GM21447 (cell line): ENCODE measurements at regions not wholly inside any gene's neighbourhood (a gene's known extent, or its start where the extent isn't known, plus 50 kb on each side); places are given as distances from the start of the nearest gene placed in this dataset.
"Not testable (repeated sequence)": the region's sequence is repeated elsewhere in the genome, so short reads cannot be mapped to it uniquely, and the experiment has no call there.

Experiments
- ATAC-seq: cut with Tn5 transposase; IDR thresholded peaks from one replicate; pipeline ENCODE4 v1.9.1; 2021; ENCODE audit not compliant: unreplicated experiment

DNA sequence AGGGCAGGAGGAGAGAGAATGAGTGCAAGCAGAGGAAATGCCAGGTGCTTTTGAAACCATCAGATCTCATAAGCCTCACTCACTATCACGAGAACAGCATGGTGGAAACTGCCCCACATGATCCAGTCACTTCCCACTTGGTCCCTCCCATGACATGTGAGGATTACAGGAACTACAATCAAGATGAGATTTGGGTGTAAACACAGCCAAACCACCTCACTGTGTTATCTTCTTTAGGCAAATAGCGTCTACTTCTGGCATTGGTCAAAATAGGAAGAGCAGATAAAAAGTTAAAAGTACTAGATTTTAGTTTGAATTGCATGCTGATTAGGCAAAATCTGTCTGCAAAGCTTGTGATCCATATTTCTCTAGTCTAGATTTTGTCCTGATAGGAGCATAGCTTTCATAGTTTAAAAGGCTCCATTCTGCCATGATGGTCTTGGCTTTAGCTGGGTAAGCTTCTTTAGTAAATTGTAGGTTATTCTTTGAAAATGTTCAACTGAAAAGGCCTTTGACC, 267.5 kb downstream of the NKX6-1 start:
- no peak for ATAC-seq

DNA sequence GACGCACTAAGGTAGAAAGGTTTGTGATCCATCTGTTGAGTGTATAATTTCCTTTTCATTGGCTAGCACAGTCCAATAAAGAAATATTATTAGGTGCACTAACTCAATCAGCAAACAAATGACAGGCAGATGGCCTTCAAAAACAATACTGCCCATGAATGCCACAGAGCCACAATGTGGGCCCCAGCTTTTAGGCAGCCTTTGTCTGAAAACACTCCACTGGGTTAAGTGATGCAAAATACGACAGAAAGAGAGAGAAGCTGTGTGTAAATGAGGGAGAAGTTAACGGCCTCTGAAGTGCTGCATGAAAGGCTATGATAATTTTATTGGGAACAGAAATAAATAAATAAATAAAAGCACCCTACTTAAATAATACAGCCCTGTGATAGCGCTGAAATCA, 274.6 kb downstream of the NKX6-1 start:
- no peak for ATAC-seq

DNA sequence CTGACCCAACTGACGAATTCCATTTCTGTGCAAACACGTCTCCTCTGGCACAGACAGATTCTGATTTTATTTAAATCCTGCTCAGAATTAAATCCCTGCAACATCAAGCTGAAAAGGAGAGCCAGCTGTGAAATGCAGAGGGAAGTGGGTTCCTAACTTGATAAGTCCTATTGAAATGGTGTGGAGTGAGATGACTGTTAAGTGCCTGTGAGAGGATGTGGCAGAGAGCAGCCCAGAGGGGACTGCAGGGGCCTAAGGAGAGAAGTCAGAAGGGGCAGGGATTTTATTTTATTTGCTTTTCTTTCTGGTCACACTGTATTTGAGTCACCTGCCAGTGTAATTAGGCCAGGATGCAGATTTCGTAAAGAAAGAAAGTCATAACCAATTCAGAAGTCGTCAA, 277.4 kb downstream of the NKX6-1 start:
- no peak for ATAC-seq

DNA sequence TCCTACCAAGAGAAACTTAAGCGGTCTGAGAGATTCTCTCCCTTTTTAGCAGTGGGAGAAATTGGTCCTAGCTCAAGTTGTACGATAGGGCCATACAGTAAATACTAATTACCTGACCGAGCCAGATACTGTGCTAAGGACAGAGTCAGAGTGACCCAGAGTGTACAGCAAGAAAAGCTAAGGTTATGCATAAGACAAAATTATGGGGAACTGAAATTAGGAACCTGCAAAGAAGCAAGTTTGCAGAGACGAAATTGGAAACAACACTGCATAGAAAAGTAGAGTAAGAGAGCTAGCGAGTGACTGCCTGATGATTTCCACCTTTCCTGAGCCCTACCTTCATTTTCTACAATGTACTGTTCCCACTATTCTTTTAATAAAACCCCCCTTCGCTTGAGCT, 278.1 kb downstream of the NKX6-1 start:
- no peak for ATAC-seq

DNA sequence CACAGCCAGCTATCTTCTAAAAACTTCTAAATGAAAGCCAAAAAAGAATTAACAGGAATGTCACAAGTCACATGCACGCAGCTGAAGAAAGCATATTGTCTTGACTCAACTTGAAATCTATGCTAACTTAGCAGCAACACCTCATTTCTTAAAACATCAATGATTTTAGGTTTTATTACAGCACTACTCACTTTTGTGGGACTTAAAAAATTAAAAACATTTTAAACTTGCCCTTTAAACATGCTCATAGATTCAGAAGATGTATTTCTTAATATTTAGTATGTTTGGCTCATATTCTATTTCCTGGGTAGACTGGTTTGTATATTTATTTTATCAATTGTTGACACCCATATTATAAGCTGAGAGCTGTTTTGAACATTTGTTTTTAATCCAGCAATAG, 279.4 kb downstream of the NKX6-1 start:
- ATAC-seq = no peak

DNA sequence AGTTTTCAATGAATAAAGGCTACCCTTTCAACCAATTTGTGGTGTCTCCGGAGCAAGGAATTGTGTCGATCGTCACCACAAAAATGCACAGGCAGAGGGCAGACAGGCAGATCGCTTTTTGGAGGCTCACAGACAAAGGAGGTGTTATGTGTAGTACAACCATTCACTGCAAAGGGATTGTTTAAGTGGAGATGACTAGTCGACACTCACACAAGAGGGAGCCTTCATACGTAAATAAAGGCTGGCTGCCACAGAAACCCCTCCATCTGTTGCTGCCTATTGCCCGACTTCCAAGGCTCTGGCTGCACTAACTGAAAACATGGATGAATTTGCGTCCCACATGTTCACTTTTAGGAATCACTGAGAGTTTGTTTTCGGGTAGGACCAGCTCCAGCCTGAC, 281.1 kb downstream of the NKX6-1 start:
- no peak for ATAC-seq

DNA sequence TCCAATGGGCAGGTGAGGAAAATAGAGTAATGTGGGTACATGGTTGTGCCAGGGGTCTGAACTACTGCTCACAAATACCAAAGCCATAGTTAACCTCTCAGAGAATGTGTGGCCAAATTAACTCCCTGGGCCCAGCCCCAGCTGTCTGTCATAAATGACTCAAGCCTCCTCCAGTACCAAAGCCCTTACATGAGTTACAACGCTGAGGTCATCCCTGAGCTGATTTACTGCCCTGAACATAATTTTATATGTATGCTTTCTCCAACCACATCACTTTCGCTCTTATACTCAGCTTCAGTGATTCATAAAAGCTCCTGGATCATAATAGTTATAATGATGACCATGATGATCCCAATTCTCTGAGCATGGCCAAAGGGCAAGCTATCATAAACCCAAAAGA, 283.9 kb downstream of the NKX6-1 start:
- no peak for ATAC-seq

DNA sequence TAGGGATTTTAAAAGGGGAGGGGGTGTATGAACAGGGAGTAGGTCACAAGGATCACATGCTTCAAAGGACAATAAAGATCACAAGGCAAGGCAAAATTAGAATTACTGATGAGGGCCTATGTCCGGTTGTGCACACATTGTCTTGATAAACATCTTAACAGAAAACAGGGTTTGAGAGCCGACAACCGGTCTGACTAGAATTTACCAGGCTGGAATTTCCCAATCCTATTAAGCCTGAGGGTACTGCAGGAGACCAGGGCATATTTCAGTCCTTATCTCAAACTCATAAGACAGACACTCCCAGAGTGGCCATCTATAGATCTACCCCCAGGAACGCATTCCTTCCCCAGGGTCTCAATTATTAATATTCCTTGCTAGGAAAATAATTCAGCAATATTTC, 292.9 kb downstream of the NKX6-1 start:
- ATAC-seq = not testable (repeated sequence)

DNA sequence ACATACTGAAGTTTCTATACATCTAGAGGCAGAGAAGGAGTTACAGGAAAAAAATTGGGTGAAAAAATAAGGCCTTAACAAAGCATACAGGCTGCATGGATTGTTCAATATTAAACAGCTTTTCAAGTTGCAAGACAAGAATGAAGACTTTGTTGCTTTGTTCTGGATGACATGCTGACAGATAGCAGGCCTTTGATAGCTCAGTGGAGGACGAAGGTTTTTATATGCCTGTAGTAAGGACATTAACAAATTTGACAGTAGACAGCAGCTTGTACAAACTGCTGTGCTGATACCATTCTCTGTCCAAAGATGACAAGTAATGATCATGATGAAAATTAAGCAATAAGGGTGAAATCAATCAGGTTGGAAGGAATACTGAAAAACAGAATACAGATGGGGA, 309.9 kb downstream of the NKX6-1 start:
- no peak for ATAC-seq

DNA sequence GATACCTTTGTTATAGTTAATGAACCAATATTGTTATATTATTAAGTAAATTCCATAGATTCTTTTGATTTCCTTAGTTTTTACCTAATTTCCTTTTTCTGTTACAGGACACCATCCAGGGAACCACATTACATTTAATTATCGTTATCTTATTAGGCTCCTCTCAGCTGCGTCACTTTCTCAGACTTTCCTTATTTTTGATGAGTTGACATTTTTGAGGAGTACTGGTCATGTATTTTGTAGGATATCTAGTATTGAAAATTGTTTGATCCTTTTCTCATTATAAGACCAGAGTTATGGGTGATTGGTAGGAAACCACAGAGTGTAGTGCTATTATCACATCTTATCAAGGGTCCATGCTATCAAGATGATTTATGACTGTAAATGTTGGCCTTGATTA, 319.7 kb downstream of the NKX6-1 start:
- ATAC-seq = no peak

DNA sequence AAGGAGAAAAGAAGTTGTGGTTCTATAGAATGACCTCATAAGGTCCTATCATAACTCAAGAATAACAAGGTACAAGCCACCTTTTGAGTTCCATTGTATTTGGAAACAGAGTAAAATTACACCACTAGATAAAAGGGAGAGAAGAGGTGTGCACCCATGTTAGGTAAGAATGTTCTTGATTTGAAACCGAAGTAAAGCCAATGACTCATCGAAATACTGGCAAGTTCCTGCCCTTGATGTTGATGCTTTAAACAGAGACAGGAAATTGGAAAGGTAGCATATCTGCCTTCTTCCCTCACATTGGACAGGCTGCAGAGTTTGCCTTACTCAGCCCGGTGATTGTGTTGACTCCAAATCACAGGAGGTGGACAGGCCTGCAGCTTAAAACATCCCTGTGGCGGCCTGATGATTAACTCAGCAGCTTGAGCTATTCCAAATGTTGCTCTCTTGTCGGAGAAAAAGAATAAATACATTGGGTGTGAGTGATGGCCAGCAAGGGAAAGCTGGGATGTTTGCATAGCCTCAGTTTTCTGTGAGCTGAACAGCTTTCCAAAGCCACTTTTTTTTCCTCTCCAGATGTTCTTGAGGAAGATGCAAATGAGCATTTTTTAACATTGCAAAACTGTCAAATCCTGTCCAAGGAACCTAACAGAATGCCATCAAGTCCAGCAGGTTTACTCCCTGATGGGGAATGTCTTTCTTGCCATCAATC, 321.1 kb downstream of the NKX6-1 start:
- ATAC-seq = no peak

DNA sequence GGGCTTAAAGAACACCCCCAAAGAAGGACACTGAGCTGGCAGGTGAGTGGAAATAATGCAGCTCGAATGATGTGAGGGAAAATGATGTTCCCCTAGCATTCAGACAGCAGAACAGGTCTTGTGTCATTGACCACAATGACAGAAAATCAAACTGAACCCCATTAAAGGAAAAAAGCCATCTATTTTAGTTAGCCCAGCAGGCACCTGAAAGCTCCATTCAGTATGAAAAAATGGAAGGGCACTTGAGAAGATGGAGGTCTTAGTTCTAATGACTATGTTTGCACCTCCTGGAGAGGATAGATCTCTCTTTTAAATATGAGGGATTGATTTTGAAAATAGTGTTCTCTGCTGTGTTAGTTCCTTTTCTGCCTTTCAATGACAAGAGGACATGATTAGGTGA, 323.1 kb downstream of the NKX6-1 start:
- no peak for ATAC-seq

DNA sequence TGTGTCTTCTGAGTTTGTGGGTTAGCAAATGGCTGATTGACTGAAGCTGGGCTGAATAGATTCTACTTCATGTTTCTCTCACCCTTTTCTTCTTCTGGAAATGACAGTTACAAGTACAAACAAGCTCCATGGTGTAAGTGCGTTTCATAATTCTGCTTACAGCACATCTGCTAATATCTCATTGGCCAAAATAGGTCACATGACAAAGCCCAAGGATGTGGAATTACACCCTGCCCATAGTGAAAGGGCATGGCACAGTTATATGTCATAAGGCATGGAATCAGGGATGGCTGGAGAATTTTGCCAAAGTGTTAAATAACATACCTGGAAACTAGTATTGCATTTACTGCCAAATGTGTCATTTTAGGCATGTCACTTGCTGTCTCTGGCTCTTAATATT, 327.2 kb downstream of the NKX6-1 start:
- no peak for ATAC-seq

DNA sequence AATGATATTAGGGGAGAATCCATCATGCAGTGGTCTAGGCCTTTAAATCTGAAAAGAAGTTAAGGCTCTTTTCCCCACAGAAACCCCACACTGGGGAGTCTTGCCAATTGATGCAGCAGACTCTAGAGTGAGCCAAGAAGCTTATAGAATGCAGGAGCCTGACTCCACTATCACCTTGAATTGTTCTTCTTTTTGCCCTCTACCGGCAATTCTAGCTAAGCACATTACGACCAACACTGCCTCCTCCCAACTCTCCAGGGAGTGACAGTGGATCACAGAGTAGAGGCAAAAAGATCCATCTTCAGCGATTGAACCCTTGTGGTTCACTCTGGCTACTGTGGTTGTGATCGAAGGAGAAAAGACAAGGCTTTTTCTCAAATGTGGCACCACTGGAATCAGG, 331.5 kb downstream of the NKX6-1 start:
- no peak for ATAC-seq

DNA sequence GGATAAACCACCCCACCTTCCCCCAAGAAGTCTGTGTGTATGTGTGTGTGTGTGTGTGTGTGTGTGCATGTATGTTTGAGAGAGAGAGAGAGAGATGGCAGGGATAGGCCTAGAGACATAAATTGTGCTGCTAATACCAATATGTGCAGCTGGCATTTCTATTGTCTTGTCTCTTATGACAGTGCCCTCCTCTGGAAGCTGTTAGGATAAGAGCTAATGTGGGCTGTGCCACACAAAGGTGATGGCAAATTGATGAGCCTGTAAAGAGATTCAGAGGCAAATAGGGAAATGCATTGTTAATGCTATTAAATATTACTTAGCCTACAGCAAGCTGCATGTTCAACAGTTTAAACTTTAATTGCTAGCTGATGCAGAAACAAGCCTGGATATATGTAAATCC, 332.0 kb downstream of the NKX6-1 start:
- no peak for ATAC-seq

DNA sequence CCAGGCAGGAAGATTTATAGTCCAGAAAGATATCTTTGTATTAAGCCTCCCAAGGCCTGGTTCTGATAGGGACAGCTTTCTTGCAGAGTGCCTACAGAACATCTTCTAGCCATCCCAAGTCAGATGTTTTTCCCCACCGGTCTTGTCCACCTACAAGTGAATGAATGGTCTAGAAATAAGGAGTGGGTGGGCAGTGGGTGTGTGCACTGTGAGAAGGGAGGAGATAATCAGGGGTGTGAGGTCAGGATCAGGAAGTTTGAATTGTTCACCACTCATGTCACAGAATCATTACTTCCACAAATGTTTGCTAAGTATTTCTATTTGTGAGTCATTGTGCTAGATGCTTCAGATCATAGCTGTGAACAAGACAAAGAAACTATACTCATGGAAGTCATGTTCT, 332.6 kb downstream of the NKX6-1 start:
- ATAC-seq = no peak

DNA sequence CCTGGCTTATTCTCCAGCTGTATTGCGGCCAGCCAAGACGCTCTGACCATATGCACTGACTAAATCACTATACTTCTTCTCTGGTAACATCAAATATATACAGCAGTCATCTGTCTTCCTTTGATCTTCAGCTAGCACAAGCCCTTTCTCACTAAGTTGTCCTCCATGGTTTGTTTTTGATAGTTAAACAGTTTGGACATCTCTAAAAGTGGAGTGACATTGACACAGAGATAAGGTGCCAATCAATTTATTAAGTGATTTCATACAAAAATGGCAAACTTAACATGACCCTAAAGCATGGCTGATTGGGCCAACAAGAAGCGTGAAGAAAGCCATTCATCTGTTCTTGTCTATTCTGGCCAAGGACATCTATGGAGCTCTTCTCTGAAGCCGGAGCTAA, 334.9 kb downstream of the NKX6-1 start:
- ATAC-seq = no peak

DNA sequence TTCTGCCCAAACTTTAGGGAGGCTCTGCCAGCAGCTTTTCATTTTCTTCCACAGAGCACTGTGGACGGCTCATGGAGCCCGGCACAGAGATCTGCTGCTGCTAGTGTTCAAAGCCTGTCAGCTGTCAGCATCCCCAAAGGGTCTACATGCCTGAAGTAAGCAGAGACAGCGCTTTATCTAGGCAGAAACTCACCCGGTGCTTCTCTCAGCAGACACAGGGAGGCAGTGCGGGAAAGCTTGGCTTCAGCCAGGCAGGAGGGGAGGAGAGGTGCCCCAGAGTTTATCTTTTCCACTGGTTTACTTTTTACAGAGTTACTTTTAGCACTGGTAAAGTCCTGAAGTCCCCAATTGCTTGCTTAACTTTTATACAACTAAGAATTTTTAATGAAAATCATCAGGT, 339.3 kb downstream of the NKX6-1 start:
- ATAC-seq = no peak

DNA sequence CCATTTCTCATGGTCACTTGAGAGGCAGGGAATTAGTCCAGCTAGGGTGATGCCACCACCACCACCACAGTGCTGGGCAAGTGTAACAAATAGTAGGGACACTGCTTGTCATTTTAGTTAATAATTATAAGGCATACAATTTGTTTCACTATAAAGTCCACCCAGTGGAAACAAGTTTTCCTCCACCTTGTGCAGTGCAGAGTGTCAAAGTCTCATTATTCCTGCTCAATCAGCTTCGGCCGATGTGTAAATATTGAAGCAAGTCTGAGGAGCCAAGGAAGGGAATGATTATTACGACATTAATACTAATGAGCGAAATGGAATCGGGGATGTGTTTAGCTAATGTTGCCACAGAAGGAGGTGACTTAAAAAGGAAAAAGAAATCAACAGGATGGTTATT, 340.4 kb downstream of the NKX6-1 start:
- ATAC-seq = no peak

DNA sequence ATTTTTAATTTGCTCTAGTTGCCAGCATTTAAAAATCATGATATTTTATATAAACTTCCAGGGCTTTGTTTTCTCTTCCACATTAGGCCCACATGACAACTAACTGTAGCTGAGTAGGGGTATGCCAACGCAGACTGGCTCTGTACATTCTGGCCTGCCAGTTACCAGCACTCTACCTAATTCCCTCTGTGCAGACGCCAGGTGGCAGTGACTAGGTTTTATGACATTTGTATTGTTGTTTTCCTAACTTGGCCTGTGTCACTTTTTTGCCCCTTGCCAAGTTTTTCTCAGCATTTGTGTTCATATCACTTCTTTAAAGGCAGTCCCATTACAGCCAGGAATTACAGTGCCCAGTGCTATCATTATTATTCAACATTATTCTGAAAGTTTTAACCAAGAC, 347.5 kb downstream of the NKX6-1 start:
- no peak for ATAC-seq

DNA sequence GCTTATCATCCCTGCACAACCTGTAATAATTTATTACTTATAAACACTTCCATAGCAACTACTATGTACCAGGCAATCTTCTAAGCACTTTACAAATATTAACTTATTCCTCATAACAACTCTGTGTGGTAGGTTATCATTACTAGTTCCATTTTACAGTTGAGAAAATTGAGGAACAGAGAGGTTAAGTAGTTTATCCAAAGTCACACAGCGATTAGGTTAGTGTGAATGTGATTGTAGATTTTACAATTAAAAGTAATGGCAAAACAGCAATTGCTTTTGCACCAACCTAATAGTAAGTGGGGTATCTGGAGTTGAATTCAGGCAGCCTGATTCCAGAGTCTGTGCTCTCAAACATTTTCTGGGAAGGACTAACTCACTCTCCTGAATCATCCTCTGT, 348.9 kb downstream of the NKX6-1 start:
- ATAC-seq = no peak

DNA sequence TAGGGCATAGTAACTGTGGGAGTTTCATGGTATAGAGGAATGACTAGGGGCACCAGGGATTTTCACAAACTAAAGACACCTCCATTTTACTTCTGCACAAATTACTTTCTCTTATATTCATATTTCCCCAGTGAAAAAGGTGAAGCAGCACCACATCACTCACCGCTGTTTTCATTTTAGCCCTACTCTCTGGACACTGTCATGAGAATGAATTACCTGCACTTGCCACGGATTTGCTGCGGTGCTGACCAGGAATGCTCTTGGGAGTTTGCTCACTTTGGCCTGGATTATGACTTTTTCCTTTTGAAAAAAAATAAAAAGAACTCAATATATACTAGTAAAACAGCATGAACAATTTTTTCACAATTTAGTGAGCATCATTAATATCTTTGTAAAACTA, 351.3 kb downstream of the NKX6-1 start:
- ATAC-seq = no peak

DNA sequence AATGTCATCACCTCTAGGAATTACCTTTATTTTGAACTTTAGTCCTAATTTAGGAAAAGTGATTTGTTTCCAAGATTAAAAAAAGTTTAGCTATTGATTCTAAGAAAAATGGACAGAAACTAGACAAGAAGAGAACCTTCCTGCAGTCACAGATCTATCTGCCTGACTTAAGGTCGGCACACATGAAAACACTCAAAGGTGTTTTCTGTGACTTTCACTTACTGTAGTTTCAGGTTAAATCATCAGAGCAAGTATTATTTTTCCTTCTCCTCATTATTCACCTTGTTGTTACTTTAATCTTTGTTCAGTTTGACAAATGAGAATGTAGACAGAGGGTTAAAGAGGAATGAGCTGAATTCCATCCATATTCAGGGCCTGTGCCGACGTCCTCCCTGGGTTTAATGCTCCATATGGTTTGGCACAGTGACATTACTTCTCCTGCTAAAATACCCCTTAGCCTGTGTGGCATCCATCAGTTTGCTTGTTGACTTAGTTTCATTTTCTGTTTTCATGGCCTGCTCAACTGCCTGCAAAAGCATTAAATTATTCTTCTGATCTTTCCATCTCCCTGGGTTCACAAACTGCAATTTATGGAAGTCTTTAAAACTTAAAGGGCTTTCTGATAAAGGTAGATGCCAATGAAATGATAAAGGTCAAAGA, 352.7 kb downstream of the NKX6-1 start:
- peak; percentile 68 for ATAC-seq
